Neural crest cell (in vitro differentiated cells): ENCODE measurements at regions not wholly inside any gene's neighbourhood (a gene's known extent, or its start where the extent isn't known, plus 50 kb on each side); places are given as distances from the start of the nearest gene placed in this dataset.

Source experiments
- DNase-seq: peaks from one replicate; pipeline ENCODE4 v3.0.0; 2021; ENCODE audit warnings: low read depth, mixed read lengths, low spot score
- H3K27ac Mint-ChIP-seq: one replicate; pipeline ENCODE4 v1.8.0; 2021; ENCODE audit warnings: mild to moderate bottlenecking, mixed read lengths; ENCODE audit not compliant: unreplicated experiment
- H3K27me3 Mint-ChIP-seq: 2 replicates; pipeline ENCODE4 v1.8.0; 2021; ENCODE audit warnings: low read depth, mild to moderate bottlenecking, mixed read lengths
- H3K36me3 Mint-ChIP-seq: 2 replicates; pipeline ENCODE4 v1.8.0; 2021; ENCODE audit warnings: low read depth, mild to moderate bottlenecking, mixed read lengths
- H3K4me1 Mint-ChIP-seq: 2 replicates; pipeline ENCODE4 v1.8.0; 2021; ENCODE audit warnings: mixed read lengths
- H3K4me3 Mint-ChIP-seq: one replicate; pipeline ENCODE4 v1.8.0; 2021; ENCODE audit warnings: mild to moderate bottlenecking, mixed read lengths
- H3K9me3 Mint-ChIP-seq: 2 replicates; pipeline ENCODE4 v1.8.0; 2021; ENCODE audit warnings: mixed read lengths
- TF ChIP-seq, protein P1 (sequence below): fragments of 200-600 bp; sonication (generic); conservative IDR thresholded peaks from 2 replicates; pipeline ENCODE4 v1.5.0; 2021; ENCODE audit warnings: antibody characterized with exemption, mild to moderate bottlenecking

DNA sequence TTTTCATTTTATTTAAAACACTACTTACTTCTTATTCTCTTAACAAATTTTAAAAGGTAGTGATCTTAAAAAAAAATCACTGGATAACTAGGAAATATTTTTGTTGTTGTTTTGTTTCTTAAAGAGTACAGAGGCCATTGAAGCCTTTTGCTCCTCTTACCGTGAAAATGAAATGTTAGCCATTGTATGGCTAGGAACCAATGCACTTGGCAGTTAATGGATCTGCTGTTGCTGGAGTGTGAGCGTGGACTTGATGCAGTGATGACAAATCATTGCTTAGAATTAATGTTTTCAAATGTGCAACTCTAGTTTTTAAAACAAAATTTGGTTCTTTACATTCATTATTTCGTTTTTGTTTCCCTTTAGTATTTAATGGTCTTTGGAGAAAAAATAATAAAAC lies 162.3 kb downstream of the HAUS1 start:
- H3K36me3 Mint-ChIP-seq, result peaks cover 3% of the 10 kb centered on the region
- no peak for DNase-seq
- H3K4me1 Mint-ChIP-seq, result peaks cover 12% of the 10 kb centered on the region
- no peaks in the 10 kb centered on the region for H3K9me3 Mint-ChIP-seq
- H3K4me3 Mint-ChIP-seq, result no peak overlapping the region
- TF ChIP-seq, protein P1, sequence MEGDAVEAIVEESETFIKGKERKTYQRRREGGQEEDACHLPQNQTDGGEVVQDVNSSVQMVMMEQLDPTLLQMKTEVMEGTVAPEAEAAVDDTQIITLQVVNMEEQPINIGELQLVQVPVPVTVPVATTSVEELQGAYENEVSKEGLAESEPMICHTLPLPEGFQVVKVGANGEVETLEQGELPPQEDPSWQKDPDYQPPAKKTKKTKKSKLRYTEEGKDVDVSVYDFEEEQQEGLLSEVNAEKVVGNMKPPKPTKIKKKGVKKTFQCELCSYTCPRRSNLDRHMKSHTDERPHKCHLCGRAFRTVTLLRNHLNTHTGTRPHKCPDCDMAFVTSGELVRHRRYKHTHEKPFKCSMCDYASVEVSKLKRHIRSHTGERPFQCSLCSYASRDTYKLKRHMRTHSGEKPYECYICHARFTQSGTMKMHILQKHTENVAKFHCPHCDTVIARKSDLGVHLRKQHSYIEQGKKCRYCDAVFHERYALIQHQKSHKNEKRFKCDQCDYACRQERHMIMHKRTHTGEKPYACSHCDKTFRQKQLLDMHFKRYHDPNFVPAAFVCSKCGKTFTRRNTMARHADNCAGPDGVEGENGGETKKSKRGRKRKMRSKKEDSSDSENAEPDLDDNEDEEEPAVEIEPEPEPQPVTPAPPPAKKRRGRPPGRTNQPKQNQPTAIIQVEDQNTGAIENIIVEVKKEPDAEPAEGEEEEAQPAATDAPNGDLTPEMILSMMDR, result no peak
- no peaks in the 10 kb centered on the region for H3K27me3 Mint-ChIP-seq
- H3K27ac Mint-ChIP-seq, result no peak overlapping the region

GRCh38 chr18:46268671-46269070 lies 164.5 kb downstream of the HAUS1 start:
- Mint-ChIP-seq H3K36me3 (peaks cover 1% of the 10 kb centered on the region), H3K27me3 (no peaks in the 10 kb centered on the region)
- TF ChIP-seq, protein P1, result no peak

GRCh38 chr18:46269275-46269674 lies 165.1 kb downstream of the HAUS1 start:
- H3K4me1 Mint-ChIP-seq, result peaks cover 3% of the 10 kb centered on the region
- H3K4me3 Mint-ChIP-seq, result no peak overlapping the region
- TF ChIP-seq, protein P1, result no peak
- H3K36me3 Mint-ChIP-seq, result no peaks in the 10 kb centered on the region
- H3K27ac Mint-ChIP-seq, result no peak overlapping the region
- H3K9me3 Mint-ChIP-seq, result no peaks in the 10 kb centered on the region
- DNase-seq, result no peak
- no peaks in the 10 kb centered on the region for H3K27me3 Mint-ChIP-seq

More at GRCh38 chr18:46268671-46269070, 164.5 kb downstream of the HAUS1 start:
- Mint-ChIP-seq H3K9me3 (no peaks in the 10 kb centered on the region), H3K4me1 (peaks cover 7% of the 10 kb centered on the region), H3K27ac (no peak overlapping the region), H3K4me3 (no peak overlapping the region)
- DNase-seq, result no peak

DNA sequence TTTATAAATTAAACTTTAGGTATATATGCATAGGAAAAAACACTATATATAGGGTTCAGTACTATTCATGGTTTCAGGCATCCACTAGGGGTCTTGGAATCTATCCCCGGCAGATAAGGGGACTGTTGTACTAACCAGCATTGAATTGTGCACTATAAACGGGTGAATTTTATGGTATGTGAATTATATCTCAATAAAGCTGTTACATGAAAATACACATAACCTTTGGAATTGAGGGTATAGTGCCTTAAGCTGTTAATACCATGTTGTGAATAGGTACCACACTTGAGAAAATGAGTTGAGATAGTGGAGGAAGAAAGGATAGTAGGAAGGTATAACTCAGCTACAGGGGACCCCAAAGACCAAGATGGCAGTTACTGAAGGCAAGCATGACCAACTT lies 167.3 kb downstream of the HAUS1 start:
- TF ChIP-seq, protein P1, result no peak
- Mint-ChIP-seq H3K27me3 (no peaks in the 10 kb centered on the region), H3K27ac (no peak overlapping the region), H3K4me3 (no peak overlapping the region), H3K4me1 (peaks cover 2% of the 10 kb centered on the region), H3K9me3 (no peaks in the 10 kb centered on the region), H3K36me3 (no peaks in the 10 kb centered on the region)
- DNase-seq, result no peak

DNA sequence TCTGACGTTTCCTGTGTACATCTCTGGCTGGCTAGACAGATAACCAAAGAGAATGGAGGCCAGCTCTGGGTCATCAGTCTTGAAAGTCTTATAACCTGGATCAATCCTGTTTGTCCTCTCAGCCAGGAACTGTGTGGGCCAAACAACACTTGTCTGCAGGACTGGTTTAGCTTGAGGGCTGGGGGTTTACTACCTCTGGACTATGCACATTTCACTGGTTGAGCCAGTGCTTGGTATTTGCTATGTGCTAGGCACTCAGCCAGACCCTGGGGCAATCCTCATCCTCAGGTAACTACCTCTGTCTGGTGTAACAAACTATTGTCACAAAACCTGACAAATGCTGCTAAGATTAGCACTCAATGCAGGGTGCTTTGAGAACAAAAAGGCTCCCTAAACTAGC lies 169.7 kb downstream of the HAUS1 start:
- Mint-ChIP-seq H3K4me3 (no peak overlapping the region), H3K27me3 (no peaks in the 10 kb centered on the region), H3K9me3 (no peaks in the 10 kb centered on the region), H3K4me1 (peaks cover 5% of the 10 kb centered on the region), H3K36me3 (no peaks in the 10 kb centered on the region), H3K27ac (no peak overlapping the region)
- TF ChIP-seq, protein P1, result no peak
- DNase-seq, result no peak

GRCh38 chr18:46274266-46274665 lies 170.1 kb downstream of the HAUS1 start:
- Mint-ChIP-seq H3K4me3 (no peak overlapping the region), H3K36me3 (no peaks in the 10 kb centered on the region), H3K9me3 (no peaks in the 10 kb centered on the region), H3K4me1 (peaks cover 5% of the 10 kb centered on the region), H3K27me3 (no peaks in the 10 kb centered on the region), H3K27ac (no peak overlapping the region)
- TF ChIP-seq, protein P1, result no peak
- no peak for DNase-seq
